Neural progenitor cell (in vitro differentiated cells): ENCODE measurements at regions not wholly inside any gene's neighbourhood (a gene's known extent, or its start where the extent isn't known, plus 50 kb on each side); places are given as distances from the start of the nearest gene placed in this dataset.

ENCODE experiments used
- DNase-seq: peaks from one replicate; pipeline ENCODE4 v3.0.0-alpha.2; 2016; ENCODE audit warnings: low spot score
- H2AFZ ChIP-seq: fragments of 200-600 bp; sonication (generic); replicated peaks from 2 replicates; pipeline ENCODE4 v1.6.1; 2016; ENCODE audit warnings: antibody characterized with exemption
- H3F3A ChIP-seq: fragments of 200-600 bp; sonication (generic); 2 replicates; pipeline ENCODE4 v1.6.1; 2016; ENCODE audit warnings: antibody characterized with exemption, low read depth
- H3K27ac ChIP-seq: fragments of 200-600 bp; sonication (generic); 2 replicates; pipeline ENCODE4 v1.5.1; 2016; ENCODE audit warnings: mild to moderate bottlenecking
- H3K27me3 ChIP-seq: fragments of 200-600 bp; sonication (generic); 2 replicates; pipeline ENCODE4 v1.6.1; 2016; ENCODE audit warnings: mild to moderate bottlenecking, moderate library complexity
- H3K36me3 ChIP-seq: fragments of 200-600 bp; sonication (generic); 2 replicates; pipeline ENCODE4 v1.5.1; 2016
- H3K4me1 ChIP-seq: fragments of 200-600 bp; sonication (generic); 2 replicates; pipeline ENCODE4 v1.6.1; 2016; ENCODE audit warnings: mixed run types
- H3K4me2 ChIP-seq: fragments of 200-600 bp; sonication (generic); 2 replicates; pipeline ENCODE4 v1.6.1; 2016
- H3K4me3 ChIP-seq: fragments of 200-600 bp; sonication (generic); 2 replicates; pipeline ENCODE4 v1.5.1; 2016
- H3K79me2 ChIP-seq: fragments of 200-600 bp; sonication (generic); 2 replicates; pipeline ENCODE4 v1.6.1; 2016; ENCODE audit warnings: low read depth
- H3K9ac ChIP-seq: fragments of 200-600 bp; sonication (generic); 2 replicates; pipeline ENCODE4 v1.6.1; 2016
- H3K9me3 ChIP-seq: fragments of 200-600 bp; sonication (generic); 2 replicates; pipeline ENCODE4 v1.5.1; 2016; ENCODE audit warnings: low read depth
- H4K20me1 ChIP-seq: fragments of 200-600 bp; sonication (generic); 2 replicates; pipeline ENCODE4 v1.6.1; 2016; ENCODE audit warnings: low read depth
- H3K27ac Mint-ChIP-seq: 3 replicates; pipeline ENCODE4 v1.8.0; 2021; ENCODE audit warnings: mixed read lengths
- H3K27me3 Mint-ChIP-seq: 2 replicates; pipeline ENCODE4 v1.8.0; 2022; ENCODE audit warnings: low read depth, mild to moderate bottlenecking, inconsistent platforms, moderate library complexity, mixed read lengths; ENCODE audit not compliant: insufficient read depth
- H3K36me3 Mint-ChIP-seq: 3 replicates; pipeline ENCODE4 v1.8.0; 2021; ENCODE audit warnings: mixed read lengths
- H3K4me1 Mint-ChIP-seq: 3 replicates; pipeline ENCODE4 v1.8.0; 2021; ENCODE audit warnings: mixed read lengths
- H3K4me3 Mint-ChIP-seq: 3 replicates; pipeline ENCODE4 v1.8.0; 2021; ENCODE audit warnings: mild to moderate bottlenecking, moderate library complexity, mixed read lengths
- H3K9me3 Mint-ChIP-seq: 3 replicates; pipeline ENCODE4 v1.8.0; 2020; ENCODE audit warnings: mixed read lengths
- CTCF ChIP-seq: fragments of 200-600 bp; sonication (generic); IDR thresholded peaks from 2 replicates; pipeline ENCODE4 v1.5.1; 2017; ENCODE audit warnings: antibody characterized with exemption, mild to moderate bottlenecking
- EZH2 ChIP-seq: fragments of 200-600 bp; sonication (generic); IDR thresholded peaks from 2 replicates; pipeline ENCODE4 v1.6.1; 2017; ENCODE audit warnings: antibody characterized with exemption, mild to moderate bottlenecking, moderate library complexity
- EZH2phosphoT487 ChIP-seq: fragments of 200-600 bp; sonication (generic); IDR thresholded peaks from 2 replicates; pipeline ENCODE4 v1.6.1; 2017; ENCODE audit warnings: antibody characterized with exemption

- DNase-seq, result no peak
- Histone ChIP-seq H3K4me3 (no peak overlapping the region), H3K4me1 (no peaks in the 10 kb centered on the region), H3K4me2 (no peak overlapping the region), H2AFZ (no peak overlapping the region), H3K79me2 (no peaks in the 10 kb centered on the region), H3K27me3 (no peaks in the 10 kb centered on the region), H3K36me3 (no peaks in the 10 kb centered on the region), H3K9me3 (no peaks in the 10 kb centered on the region), H3K27ac (no peak overlapping the region), H3F3A (no peaks in the 10 kb centered on the region), H4K20me1 (no peaks in the 10 kb centered on the region), H3K9ac (no peak overlapping the region)
- Mint-ChIP-seq H3K36me3 (no peaks in the 10 kb centered on the region), H3K27ac (no peak overlapping the region), H3K9me3 (no peaks in the 10 kb centered on the region), H3K4me3 (no peak overlapping the region), H3K27me3 (peaks cover 6% of the 10 kb centered on the region), H3K4me1 (no peaks in the 10 kb centered on the region)
- TF ChIP-seq CTCF, result no peak
- no peak for TF ChIP-seq EZH2
These were observed 221.4 kb downstream of the HLX start for GRCh38 chr1:221100611-221101010.

- H3K4me1 Mint-ChIP-seq, result no peaks in the 10 kb centered on the region
- DNase-seq, result no peak
- H3K36me3 Mint-ChIP-seq, result no peaks in the 10 kb centered on the region
- no peak overlapping the region for H3K27ac Mint-ChIP-seq
- H3K4me1 ChIP-seq, result no peaks in the 10 kb centered on the region
- H3K27ac ChIP-seq, result no peak overlapping the region
- no peaks in the 10 kb centered on the region for H3F3A ChIP-seq
- no peak overlapping the region for H3K9ac ChIP-seq
- H3K9me3 Mint-ChIP-seq, result no peaks in the 10 kb centered on the region
- no peaks in the 10 kb centered on the region for H4K20me1 ChIP-seq
- H3K4me2 ChIP-seq, result no peak overlapping the region
- H3K27me3 Mint-ChIP-seq, result peaks cover 6% of the 10 kb centered on the region
- H3K4me3 Mint-ChIP-seq, result no peak overlapping the region
- no peaks in the 10 kb centered on the region for H3K79me2 ChIP-seq
- H3K36me3 ChIP-seq, result no peaks in the 10 kb centered on the region
- no peak overlapping the region for H3K4me3 ChIP-seq
- TF ChIP-seq EZH2phosphoT487 (no peak), CTCF (no peak), EZH2 (no peak)
- H2AFZ ChIP-seq, result no peak overlapping the region
- no peaks in the 10 kb centered on the region for H3K9me3 ChIP-seq
- H3K27me3 ChIP-seq, result no peaks in the 10 kb centered on the region
These were observed 222.8 kb downstream of the HLX start for GRCh38 chr1:221101807-221102605.

DNA sequence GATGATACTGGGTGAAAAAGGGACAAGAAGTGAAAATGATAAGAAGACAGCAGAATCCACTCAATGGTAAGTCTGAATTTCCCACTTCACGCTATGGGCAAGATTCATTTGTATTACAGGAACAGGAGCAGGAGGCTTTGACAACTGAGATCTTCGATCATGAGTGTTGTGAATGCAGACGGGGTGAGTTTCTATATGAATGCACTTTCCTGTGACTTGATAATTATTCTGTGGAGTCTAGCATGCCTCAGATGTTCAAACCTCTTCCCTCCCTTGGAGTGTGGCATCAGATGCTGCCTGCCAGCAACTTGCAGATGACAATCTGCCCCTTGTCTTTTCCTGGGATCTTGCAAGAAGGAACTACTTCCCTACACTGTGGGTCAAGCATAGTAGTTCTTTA lies 225.4 kb downstream of the HLX start:
- H2AFZ ChIP-seq, result no peak overlapping the region
- H3K4me3 Mint-ChIP-seq, result no peak overlapping the region
- H3K27me3 ChIP-seq, result no peaks in the 10 kb centered on the region
- H3K36me3 Mint-ChIP-seq, result no peaks in the 10 kb centered on the region
- no peak overlapping the region for H3K27ac ChIP-seq
- no peak overlapping the region for H3K27ac Mint-ChIP-seq
- no peak overlapping the region for H3K4me3 ChIP-seq
- no peaks in the 10 kb centered on the region for H3F3A ChIP-seq
- H3K27me3 Mint-ChIP-seq, result peaks cover 4% of the 10 kb centered on the region
- no peaks in the 10 kb centered on the region for H3K4me1 Mint-ChIP-seq
- TF ChIP-seq EZH2 (no peak), EZH2phosphoT487 (no peak), CTCF (no peak)
- H3K4me1 ChIP-seq, result no peaks in the 10 kb centered on the region
- H3K9ac ChIP-seq, result no peak overlapping the region
- no peak for DNase-seq
- no peaks in the 10 kb centered on the region for H3K36me3 ChIP-seq
- no peaks in the 10 kb centered on the region for H4K20me1 ChIP-seq
- H3K79me2 ChIP-seq, result no peaks in the 10 kb centered on the region
- H3K9me3 ChIP-seq, result no peaks in the 10 kb centered on the region
- no peak overlapping the region for H3K4me2 ChIP-seq
- no peaks in the 10 kb centered on the region for H3K9me3 Mint-ChIP-seq
